ENCODE measurements at regions not wholly inside any gene's neighbourhood (a gene's known extent, or its start where the extent isn't known, plus 50 kb on each side); places are given as distances from the start of the nearest gene placed in this dataset.

DNA sequence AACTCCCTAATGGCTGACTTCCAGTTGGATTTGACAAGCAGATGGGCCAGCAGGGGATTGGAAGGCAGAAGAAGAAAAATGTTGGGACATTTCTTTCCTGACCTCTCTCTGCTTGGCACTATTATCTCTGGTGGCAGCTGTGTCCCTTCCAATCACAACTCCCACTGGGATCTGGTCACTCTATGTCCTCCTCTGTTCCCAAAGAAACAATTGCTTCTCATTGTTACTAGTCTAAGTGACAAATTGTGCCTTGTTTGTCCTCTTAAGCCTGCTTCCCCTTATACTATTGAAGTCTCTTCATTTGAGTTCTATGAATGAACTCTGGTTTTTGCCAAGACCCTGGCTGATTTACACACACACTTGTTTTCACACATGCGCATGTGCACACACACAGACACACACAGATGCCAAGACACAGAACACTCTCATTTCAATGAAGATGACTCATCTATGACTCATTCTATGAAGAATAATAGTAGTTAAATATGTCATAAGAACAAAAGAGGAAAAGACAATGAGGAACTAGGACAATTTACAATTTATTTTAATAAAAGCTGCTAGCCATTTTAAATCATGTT is 83.0 kb upstream of the FAR2 start:
- no peak for DNase-seq

DNA sequence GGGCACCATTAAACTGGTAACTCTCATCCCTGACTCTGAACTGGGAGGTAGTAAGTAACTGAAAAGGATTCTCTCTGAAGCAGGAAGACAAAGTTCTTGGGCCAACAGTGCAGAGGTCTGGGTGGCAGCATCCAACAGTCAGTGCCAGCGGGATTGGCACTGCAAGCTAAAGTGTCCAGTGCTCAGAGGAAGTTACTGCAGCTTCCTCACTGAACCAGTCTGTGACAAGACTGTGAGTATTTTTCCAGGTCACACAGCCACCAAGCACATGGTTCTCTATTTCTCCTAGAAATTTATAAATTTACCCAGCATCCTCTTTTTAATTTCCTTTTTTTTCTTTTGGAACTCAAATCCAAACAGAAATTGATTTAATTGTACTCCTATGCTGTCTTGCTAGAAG is 81.6 kb upstream of the FAR2 start:
- no peak for DNase-seq

DNA sequence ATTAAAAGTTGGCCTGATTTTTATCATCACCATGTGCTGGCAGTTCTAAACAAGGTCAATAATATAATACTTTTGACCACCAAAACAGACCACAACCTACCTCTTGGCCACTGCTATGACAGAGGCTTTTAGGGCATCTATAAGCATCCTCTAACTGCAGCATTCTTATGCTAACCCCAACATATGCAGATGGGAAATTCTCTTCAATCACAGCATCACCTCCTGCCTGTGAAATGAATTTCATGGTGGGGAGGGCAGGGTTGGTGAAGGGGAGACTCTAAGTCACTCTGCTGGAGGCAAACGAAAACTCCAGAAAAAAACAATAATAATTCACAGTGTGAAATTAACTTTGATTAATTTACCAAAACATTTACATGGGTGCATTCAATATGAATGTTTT is 78.8 kb upstream of the FAR2 start:
- DNase-seq, result no peak

DNA sequence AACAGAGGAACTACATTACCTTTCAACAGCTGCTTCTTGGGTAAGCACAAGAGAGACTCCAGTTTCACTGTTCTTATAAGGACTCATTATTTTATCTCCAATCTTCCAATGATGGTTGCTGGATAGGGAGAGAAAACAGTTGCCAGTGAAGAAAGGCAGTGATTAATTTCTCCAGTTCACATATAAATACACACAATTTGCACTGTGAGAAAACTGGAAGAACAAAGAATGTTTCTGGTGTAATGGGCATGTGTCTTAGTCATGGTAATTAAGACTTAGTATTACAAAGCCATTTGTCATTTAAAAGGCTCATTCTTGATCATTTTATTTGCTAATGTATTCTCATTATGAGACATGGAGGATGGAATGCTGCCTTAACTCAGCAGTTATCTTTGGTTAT is 78.0 kb upstream of the FAR2 start:
- DNase-seq, result no peak

DNA sequence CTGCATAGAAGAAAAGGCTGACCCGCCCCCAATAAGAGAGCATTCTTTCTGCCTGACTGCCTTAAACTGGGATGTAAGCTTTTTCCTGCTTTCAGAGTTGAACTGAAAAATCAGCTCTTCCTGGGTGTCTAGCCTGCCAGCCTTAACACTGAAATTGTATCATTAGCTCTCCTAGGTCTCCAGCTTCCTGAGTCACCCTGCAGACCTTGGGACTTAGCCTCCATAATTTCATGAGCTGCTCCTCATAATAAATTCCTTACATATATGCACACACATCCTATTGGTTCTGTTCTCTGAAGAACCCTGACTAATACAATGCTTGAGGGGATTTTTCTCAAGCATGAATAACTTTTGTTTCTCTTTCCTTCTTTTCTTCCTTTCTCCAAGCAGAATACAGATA is 76.4 kb upstream of the FAR2 start:
- DNase-seq, result no peak

DNA sequence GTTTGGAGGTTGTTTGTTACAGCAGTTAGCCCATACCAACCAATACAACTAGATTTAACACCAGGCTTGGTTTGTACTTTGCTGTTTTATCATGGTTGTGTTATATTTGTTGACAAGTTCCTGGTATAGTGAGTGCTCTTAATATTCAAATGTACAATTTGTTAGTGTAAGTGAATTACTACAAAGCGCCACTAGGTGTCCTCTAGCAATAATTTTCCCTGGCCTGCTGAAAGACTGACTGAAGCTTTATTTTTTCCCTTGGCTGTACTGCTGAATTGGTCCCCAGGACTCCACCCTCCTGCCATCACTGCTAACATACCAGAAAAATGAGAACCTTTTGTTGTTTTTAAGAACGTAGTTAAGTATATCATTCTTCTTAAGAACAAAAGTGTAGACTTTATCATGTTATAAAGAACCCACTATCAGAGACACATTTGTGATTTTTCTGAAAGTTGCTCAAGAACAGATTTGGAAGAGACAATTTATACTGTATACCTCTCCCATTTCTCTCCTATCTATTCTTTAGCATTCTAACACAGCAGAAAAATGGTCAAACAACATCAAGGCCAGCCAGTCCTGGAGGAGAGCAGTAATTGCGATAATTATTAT is 75.3 kb upstream of the FAR2 start:
- DNase-seq, result peak; percentile 26

DNA sequence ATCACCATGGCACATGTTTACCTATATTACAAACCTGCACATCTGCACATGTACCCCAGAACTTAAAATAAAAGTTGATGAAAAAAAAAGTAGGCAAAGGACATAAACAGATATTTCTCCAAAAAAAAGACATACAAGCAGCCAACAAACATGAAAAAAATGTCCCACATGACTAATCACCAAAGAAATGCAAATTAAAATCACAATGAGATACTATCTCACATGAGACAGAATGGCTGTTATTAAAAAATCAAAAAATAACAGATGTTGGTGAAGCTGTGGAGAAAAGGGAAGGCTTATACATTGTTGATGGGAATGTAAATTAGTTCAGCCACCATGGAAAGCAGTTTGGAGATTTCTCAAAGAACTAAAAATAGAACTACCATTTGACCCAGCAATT is 68.0 kb upstream of the FAR2 start:
- DNase-seq, result no peak

DNA sequence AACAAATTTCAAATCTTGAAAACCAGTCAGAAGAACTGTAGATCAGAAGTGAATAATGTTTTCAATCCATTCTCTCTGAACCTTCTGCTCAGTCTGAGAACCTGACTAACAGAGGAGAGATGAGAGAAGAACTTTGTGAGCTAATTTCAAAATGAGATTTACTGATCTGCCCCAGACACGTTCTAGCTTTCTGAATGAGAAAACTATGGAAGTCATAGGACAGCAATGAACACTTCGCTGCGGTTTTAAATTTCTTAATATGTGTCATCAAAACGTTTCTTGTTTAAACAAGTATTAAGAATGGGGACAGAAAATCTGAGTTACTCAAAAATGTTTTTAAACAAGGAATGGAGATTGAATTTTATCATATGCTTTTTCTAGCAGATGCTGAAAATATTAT is 66.6 kb upstream of the FAR2 start:
- DNase-seq, result no peak

DNA sequence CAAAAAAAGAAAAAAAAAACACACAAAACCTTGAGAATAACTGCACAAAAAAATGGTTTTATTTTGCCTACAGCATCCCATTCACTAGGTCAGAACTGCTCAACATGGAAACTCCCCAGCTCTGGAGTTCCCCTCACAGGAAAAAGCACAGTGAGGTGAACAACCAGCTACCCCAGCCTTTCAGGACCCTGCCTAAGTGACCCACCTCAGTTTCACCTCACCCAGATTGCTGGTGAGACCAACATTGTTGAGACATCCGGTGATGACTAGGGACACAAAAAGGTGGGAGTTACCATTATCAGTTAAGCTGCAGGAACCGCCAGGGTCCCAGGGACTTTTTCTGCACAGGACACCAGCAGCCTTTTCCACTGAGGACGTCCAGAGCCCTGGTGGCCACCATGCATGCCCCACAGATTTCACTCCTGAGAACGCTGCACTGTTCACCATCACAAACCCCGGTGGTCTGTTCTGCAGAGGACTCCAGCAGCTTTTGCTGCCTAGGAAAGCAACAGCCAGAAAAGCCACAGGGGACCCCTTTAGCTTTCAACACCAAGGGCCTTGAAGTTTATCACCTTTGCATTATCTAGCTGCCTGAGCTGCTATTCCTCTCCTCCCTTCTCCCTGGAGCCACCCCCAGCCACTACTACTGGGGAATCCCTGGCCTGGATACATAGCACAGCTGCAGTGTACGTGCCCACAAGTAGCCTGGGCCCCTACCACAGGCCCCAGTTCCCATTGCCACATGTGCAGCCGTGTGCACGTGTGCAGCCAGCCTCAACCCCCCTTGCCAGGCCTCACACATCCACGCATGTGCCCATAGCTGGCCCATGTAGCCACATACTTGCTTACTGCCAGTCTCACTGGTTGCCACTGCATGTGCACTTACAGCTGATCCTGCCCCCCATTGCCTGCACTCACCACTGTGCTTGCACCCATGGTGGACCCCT is 62.5 kb upstream of the FAR2 start:
- DNase-seq, result no peak

DNA sequence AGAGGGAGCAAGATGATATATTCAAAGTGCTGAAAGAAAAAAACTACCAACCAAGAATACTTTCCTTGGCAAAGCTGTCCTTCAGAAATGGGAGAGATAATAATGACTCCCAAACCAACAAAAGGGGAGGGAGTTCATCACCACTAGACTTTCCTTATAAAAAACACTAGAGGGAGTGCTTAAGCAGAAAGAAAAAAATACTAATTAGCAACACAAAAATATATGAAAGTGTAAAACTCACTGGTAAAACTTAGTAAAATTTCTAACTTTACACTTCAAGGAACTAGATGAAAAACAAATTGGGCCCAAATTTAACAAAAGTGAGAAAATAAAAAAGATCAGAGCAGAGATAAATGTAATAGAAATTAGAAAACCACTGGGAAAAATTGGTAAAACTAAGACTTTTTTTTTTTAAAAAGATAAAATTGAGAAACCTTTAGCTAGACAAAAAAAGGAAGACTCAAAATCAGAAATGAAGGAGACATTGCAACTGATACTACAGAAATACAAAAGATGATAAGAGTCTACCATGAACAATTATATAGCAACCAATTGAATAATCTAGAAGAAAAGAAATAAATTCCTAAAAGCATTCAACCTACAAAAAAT is 60.4 kb upstream of the FAR2 start:
- no peak for DNase-seq
